GM06990 (cell line): ENCODE measurements at regions not wholly inside any gene's neighbourhood (a gene's known extent, or its start where the extent isn't known, plus 50 kb on each side); places are given as distances from the start of the nearest gene placed in this dataset.
"Not testable (repeated sequence)": the region's sequence is repeated elsewhere in the genome, so short reads cannot be mapped to it uniquely, and the experiment has no call there.

Experiments used
- DNase-seq: peaks from one replicate; pipeline ENCODE4 v3.0.0-alpha.2; 2011; ENCODE audit not compliant: insufficient read length; ENCODE audit errors: extremely low read depth
- H3K27me3 ChIP-seq: replicated peaks from 2 replicates; pipeline ENCODE4 v1.6.0; 2011; ENCODE audit warnings: low read length; ENCODE audit not compliant: control insufficient read depth, insufficient read depth
- H3K36me3 ChIP-seq: 2 replicates; pipeline ENCODE4 v1.5.1; 2011; ENCODE audit warnings: low read length; ENCODE audit not compliant: control insufficient read depth, insufficient read depth
- H3K4me3 ChIP-seq: replicated peaks from 2 replicates; pipeline ENCODE4 v1.5.1; 2011; ENCODE audit warnings: low read depth, mild to moderate bottlenecking, control low read depth, low read length
- CTCF ChIP-seq: IDR thresholded peaks from 2 replicates; pipeline ENCODE4 v1.5.1; 2011; ENCODE audit warnings: low read length, control low read depth, mild to moderate bottlenecking, inconsistent platforms; ENCODE audit not compliant: insufficient read depth, poor library complexity, severe bottlenecking

GRCh38 chr14:65170318-65170717, 68.0 kb upstream of the MAX start:
- DNase-seq = no peak
- H3K4me3 ChIP-seq = peak overlapping the region; percentile 44; the same call in 1 of the 2 replicates

GRCh38 chr14:65170768-65171507, 68.6 kb upstream of the MAX start:
- Histone ChIP-seq H3K27me3 (no peaks in the 10 kb centered on the region), H3K36me3 (no peaks in the 10 kb centered on the region), H3K4me3 (peak overlapping the region; percentile 44)
- peak; percentile 62 for DNase-seq
- peak; percentile 42 for TF ChIP-seq CTCF

More at GRCh38 chr14:65170318-65170717, 68.0 kb upstream of the MAX start:
- TF ChIP-seq CTCF = no peak
- H3K36me3 ChIP-seq = no peaks in the 10 kb centered on the region
- H3K27me3 ChIP-seq = no peaks in the 10 kb centered on the region

- H3K36me3 ChIP-seq = no peaks in the 10 kb centered on the region
- H3K27me3 ChIP-seq = no peaks in the 10 kb centered on the region
- no peak overlapping the region for H3K4me3 ChIP-seq
- TF ChIP-seq CTCF = no peak
- DNase-seq = no peak
These were observed 71.8 kb upstream of the MAX start for GRCh38 chr14:65173973-65174693.

- H3K27me3 ChIP-seq = no peaks in the 10 kb centered on the region
- DNase-seq = no peak
- no peaks in the 10 kb centered on the region for H3K36me3 ChIP-seq
- no peak for TF ChIP-seq CTCF
- H3K4me3 ChIP-seq = no peak overlapping the region
These were observed 72.5 kb upstream of the MAX start for GRCh38 chr14:65174783-65175182.

GRCh38 chr14:65177551-65177950, 75.2 kb upstream of the MAX start:
- no peak for TF ChIP-seq CTCF
- Histone ChIP-seq H3K4me3 (no peak overlapping the region), H3K36me3 (no peaks in the 10 kb centered on the region), H3K27me3 (no peaks in the 10 kb centered on the region)
- DNase-seq = no peak

GRCh38 chr14:65179231-65179630, 76.9 kb upstream of the MAX start:
- H3K27me3 ChIP-seq, DNase-seq, H3K36me3 ChIP-seq, H3K4me3 ChIP-seq: not testable (repeated sequence)
